ENCODE measurements at regions not wholly inside any gene's neighbourhood (a gene's known extent, or its start where the extent isn't known, plus 50 kb on each side); places are given as distances from the start of the nearest gene placed in this dataset.

DNA sequence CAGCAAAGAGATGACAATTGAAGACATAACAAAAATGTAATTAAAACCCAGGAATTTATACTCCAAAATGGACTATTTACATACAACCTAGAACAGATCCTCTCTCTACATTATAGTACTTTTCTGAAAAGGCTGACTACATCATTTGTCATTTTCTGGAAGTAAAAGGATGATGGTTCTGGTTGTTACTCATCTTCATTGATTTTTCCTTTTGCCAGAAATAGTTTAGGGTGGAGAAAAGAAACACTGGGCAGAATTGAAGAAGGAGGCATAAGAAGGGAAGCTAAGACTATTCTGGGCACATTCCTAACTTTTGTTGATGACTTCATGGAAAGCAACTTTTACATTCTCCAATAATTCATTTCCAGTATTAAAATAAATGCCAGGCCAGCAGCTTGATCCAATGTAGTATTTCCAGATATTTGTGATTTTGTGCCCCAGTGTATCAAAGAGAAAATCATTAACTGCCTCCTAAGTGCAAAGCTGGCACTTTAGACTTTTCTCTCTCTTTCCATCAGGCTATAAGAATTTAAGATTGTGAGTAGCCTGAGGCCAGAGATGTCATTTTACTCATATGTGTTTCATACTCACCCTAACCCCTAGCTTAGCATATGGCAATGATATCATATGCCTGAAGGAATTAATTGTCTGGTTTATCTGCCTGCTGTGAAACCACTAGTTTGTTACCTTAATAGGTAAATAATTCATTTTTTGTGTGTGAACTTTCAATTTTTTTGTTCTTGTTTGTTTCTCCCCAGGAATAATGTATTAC is 369.5 kb upstream of the LYPLAL1 start:
- Histone ChIP-seq H3K36me3 (ENCODE audit: insufficient read depth, low read length) (no peaks in the 10 kb centered on the region), H2AFZ (ENCODE audit: low read depth, low read length) (no peak overlapping the region), H3K4me1 (ENCODE audit: insufficient read depth, low read length) (no peaks in the 10 kb centered on the region), H3K9me3 (ENCODE audit: low read length) (no peaks in the 10 kb centered on the region), H3K27me3 (ENCODE audit: insufficient read depth, low read length) (no peaks in the 10 kb centered on the region), H3K4me3 (ENCODE audit: low read length) (no peak overlapping the region)

DNA sequence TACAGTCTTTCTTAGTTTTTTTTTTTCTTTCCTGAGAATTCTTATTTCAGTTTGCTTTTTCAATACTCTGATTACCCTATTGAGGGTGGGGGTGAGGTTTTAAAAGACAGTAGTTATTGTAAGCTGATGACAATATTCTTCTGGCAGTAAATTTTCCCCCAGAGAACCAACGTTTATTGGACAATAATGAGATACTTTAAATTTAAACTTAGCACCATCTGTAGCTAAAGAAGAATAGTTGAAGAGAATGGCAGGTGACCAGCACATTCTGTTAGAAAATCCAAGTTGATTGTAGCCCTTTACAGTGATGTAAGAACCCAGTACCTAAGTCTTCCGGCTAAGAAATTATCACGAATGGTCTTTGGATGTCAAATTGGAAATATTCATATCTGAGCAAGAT is 364.6 kb upstream of the LYPLAL1 start:
- Histone ChIP-seq H3K4me3 (ENCODE audit: low read length) (no peak overlapping the region), H3K4me1 (ENCODE audit: insufficient read depth, low read length) (peaks cover 19% of the 10 kb centered on the region), H3K27me3 (ENCODE audit: insufficient read depth, low read length) (no peaks in the 10 kb centered on the region), H3K9me3 (ENCODE audit: low read length) (no peaks in the 10 kb centered on the region), H2AFZ (ENCODE audit: low read depth, low read length) (no peak overlapping the region), H3K36me3 (ENCODE audit: insufficient read depth, low read length) (no peaks in the 10 kb centered on the region)

DNA sequence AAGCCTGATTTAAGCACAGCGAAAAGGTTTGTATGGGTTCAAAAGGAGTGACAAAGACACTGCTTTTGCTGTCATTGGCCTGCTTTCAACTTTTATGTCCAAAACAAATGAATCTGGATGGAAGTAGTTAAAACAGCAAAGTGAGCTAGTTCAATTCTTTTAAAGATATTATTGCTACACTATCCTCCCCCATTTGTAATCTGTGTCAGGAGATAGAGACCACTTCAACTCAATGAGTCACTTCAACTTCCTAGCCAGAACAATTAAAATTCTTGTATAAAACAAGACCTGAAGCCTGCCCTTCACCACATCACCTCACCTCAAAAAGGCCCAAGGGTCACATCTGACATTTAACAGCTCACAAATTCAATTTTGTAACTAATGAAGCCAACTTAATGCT is 364.1 kb upstream of the LYPLAL1 start:
- no peak overlapping the region for H2AFZ ChIP-seq (ENCODE audit: low read depth, low read length)
- H3K27me3 ChIP-seq (ENCODE audit: insufficient read depth, low read length): no peaks in the 10 kb centered on the region
- H3K4me3 ChIP-seq (ENCODE audit: low read length): no peak overlapping the region
- no peaks in the 10 kb centered on the region for H3K9me3 ChIP-seq (ENCODE audit: low read length)
- no peaks in the 10 kb centered on the region for H3K36me3 ChIP-seq (ENCODE audit: insufficient read depth, low read length)
- H3K4me1 ChIP-seq (ENCODE audit: insufficient read depth, low read length): peaks cover 19% of the 10 kb centered on the region

DNA sequence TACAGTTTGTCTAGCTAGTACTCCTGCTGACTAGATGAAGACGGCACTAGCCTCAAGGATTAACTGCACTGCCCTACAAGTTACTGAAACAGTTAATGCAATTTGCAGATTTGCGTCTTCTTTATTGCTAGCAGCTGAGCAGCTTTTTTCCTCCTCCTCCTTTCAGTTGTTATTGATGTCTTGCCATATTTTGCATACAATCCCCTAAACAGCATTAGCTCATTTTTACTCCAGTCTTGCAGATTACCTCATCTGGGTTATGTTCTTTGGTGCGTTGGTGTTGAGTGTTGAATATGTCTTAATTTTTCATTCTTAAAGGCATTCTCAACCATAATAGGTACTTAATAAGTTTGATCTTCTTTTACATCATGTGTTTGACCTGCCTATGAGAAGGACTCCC is 363.4 kb upstream of the LYPLAL1 start:
- Histone ChIP-seq H3K9me3 (ENCODE audit: low read length) (no peaks in the 10 kb centered on the region), H3K36me3 (ENCODE audit: insufficient read depth, low read length) (no peaks in the 10 kb centered on the region), H3K4me1 (ENCODE audit: insufficient read depth, low read length) (peaks cover 19% of the 10 kb centered on the region), H2AFZ (ENCODE audit: low read depth, low read length) (no peak overlapping the region), H3K4me3 (ENCODE audit: low read length) (no peak overlapping the region), H3K27me3 (ENCODE audit: insufficient read depth, low read length) (no peaks in the 10 kb centered on the region)

DNA sequence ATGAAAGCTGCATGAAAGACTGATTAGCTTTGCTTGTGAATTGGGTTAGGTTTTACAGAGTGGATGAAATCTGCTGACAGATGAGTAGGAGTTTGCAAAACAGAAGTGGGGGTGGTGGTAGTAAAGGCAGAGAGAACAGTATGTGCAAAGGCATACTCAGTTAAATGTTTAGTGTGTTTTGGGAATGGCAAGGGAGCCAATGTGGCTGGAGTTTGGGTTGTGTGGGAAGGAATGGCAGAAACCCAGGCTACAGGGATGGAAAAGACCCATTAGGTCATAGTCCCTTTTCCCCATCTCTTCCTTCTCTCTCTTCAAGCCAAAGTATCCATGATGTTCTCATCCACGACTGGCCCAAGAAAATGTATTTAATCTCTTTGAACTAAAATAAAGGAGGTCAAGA is 362.2 kb upstream of the LYPLAL1 start:
- no peaks in the 10 kb centered on the region for H3K27me3 ChIP-seq (ENCODE audit: insufficient read depth, low read length)
- no peak overlapping the region for H3K4me3 ChIP-seq (ENCODE audit: low read length)
- H2AFZ ChIP-seq (ENCODE audit: low read depth, low read length): no peak overlapping the region
- no peaks in the 10 kb centered on the region for H3K36me3 ChIP-seq (ENCODE audit: insufficient read depth, low read length)
- H3K4me1 ChIP-seq (ENCODE audit: insufficient read depth, low read length): peaks cover 19% of the 10 kb centered on the region
- H3K9me3 ChIP-seq (ENCODE audit: low read length): no peaks in the 10 kb centered on the region

DNA sequence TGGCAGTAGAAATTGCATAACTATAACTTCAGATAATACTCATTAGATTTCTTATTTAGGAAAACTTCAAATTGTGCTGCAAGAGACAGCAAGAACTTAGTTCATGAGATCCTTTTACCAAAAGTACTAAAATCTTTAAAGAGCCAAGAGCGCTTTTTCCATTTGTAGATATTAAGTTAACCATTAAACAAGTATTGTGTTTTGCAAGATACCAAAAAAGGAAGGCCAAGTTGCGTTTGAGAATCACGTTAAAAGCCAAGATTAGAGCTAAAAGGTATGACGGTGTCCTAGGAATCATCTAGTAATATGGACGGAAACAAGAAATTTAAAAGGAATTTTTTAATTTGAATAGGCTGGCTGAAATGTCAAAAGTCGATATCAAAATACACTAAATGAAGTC is 361.3 kb upstream of the LYPLAL1 start:
- no peak overlapping the region for H3K4me3 ChIP-seq (ENCODE audit: low read length)
- no peaks in the 10 kb centered on the region for H3K36me3 ChIP-seq (ENCODE audit: insufficient read depth, low read length)
- H3K27me3 ChIP-seq (ENCODE audit: insufficient read depth, low read length): no peaks in the 10 kb centered on the region
- H2AFZ ChIP-seq (ENCODE audit: low read depth, low read length): no peak overlapping the region
- peaks cover 19% of the 10 kb centered on the region for H3K4me1 ChIP-seq (ENCODE audit: insufficient read depth, low read length)
- no peaks in the 10 kb centered on the region for H3K9me3 ChIP-seq (ENCODE audit: low read length)

DNA sequence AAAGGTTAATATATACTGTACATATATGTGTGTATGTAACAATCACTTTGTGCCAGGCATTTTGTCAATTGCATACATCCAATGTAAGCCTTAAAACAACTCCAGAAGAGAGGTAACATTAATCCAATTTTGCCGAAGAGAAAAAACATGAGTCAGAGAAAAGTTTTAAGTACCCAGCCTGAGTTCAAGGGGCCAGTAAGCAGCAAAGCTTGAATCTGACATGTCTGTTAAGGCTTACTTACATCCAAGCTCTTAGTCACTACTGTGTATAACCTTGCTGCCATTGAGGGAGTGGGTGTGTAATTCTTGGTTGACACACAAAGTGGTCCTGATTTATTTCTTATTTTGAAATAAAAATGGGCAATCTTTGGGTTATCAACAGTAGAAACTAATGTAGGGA is 360.4 kb upstream of the LYPLAL1 start:
- Histone ChIP-seq H3K27me3 (ENCODE audit: insufficient read depth, low read length) (no peaks in the 10 kb centered on the region), H3K4me3 (ENCODE audit: low read length) (no peak overlapping the region), H3K4me1 (ENCODE audit: insufficient read depth, low read length) (peaks cover 19% of the 10 kb centered on the region), H2AFZ (ENCODE audit: low read depth, low read length) (no peak overlapping the region), H3K36me3 (ENCODE audit: insufficient read depth, low read length) (no peaks in the 10 kb centered on the region), H3K9me3 (ENCODE audit: low read length) (no peaks in the 10 kb centered on the region)

DNA sequence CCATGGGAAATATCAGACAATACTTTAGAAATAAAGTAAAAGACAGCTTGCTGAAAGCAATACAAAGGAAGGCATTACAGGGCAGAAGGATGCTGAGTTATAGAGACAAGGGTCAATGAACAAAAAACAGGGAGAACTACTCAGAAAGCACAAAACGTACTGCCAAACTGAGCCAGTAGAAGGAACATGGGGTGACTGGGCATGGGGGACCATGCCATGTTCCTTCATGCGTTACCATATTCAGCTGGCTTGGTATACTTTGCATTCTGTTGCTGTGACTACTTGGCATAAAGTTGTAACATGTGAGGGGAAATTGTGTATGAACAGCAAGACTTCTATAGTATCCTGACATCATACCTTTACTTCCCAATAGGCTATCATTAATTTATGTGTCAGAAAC is 358.6 kb upstream of the LYPLAL1 start:
- H3K4me3 ChIP-seq (ENCODE audit: low read length): no peak overlapping the region
- no peak overlapping the region for H2AFZ ChIP-seq (ENCODE audit: low read depth, low read length)

DNA sequence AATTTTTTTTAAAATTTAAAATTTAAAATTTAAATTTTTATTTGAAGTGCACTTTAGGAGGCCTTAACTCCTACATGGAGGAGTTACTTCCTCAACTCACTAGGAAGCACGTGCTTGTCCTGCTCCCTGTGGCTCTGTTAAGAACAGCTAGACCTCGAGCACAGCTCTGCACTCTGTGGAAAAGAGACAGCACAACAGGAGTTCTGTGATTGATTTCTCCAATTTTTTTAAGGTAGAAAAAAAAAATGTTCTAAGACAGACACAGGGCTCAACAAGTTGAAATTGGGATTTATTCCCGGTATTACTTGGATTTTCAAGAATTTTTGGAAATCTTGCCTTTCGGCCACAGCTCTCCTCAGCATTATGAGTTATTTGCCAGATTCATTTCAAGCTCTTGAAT is 356.6 kb upstream of the LYPLAL1 start:
- H2AFZ ChIP-seq (ENCODE audit: low read depth, low read length): no peak overlapping the region
- no peak overlapping the region for H3K4me3 ChIP-seq (ENCODE audit: low read length)
- H3K9me3 ChIP-seq (ENCODE audit: low read length): no peaks in the 10 kb centered on the region
- H3K36me3 ChIP-seq (ENCODE audit: insufficient read depth, low read length): no peaks in the 10 kb centered on the region
- peaks cover 7% of the 10 kb centered on the region for H3K4me1 ChIP-seq (ENCODE audit: insufficient read depth, low read length)
- no peaks in the 10 kb centered on the region for H3K27me3 ChIP-seq (ENCODE audit: insufficient read depth, low read length)

More for the DNA sequence above, 358.6 kb upstream of the LYPLAL1 start:
- Histone ChIP-seq H3K4me1 (ENCODE audit: insufficient read depth, low read length) (peaks cover 19% of the 10 kb centered on the region), H3K9me3 (ENCODE audit: low read length) (no peaks in the 10 kb centered on the region), H3K27me3 (ENCODE audit: insufficient read depth, low read length) (no peaks in the 10 kb centered on the region), H3K36me3 (ENCODE audit: insufficient read depth, low read length) (no peaks in the 10 kb centered on the region)

DNA sequence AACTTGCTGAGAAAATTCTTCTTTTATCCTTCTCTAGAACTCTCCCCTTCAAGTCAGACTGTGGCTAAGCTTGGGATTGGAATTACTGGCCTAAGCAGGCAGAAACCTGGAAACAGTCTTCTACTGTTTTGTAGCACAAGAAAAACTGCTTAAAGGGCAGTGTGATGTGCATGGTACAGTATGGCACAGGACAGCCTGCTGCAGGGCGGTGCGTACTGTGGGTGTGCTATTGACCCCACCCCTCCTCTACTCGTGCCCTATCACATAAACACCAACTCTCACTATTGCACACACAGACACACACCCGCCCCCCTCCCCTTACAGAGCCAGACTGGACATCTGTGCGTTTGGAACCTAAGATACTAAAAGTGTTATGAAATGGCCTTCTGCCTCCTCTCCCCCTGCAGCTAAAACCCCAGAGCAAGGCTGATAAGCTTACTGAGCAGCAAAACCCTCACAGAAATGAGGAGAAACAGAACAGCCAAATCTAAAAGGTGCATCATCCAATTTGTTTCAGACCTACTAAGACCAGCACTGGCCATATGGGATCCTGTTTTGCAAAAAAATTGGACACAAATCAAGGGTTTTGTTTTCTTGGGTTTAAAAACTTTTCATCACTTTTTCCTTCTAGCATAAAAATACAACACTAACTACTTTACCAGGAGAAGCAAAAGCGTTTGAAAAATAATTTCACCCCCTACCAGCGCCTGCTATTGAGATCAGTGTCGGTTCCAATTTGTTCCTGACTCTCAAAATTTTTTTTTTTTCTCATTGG is 355.8 kb upstream of the LYPLAL1 start:
- H2AFZ ChIP-seq (ENCODE audit: low read depth, low read length): no peak overlapping the region
- no peaks in the 10 kb centered on the region for H3K27me3 ChIP-seq (ENCODE audit: insufficient read depth, low read length)
- no peaks in the 10 kb centered on the region for H3K36me3 ChIP-seq (ENCODE audit: insufficient read depth, low read length)
- peaks cover 3% of the 10 kb centered on the region for H3K4me1 ChIP-seq (ENCODE audit: insufficient read depth, low read length)
- H3K9me3 ChIP-seq (ENCODE audit: low read length): no peaks in the 10 kb centered on the region
- no peak overlapping the region for H3K4me3 ChIP-seq (ENCODE audit: low read length)

DNA sequence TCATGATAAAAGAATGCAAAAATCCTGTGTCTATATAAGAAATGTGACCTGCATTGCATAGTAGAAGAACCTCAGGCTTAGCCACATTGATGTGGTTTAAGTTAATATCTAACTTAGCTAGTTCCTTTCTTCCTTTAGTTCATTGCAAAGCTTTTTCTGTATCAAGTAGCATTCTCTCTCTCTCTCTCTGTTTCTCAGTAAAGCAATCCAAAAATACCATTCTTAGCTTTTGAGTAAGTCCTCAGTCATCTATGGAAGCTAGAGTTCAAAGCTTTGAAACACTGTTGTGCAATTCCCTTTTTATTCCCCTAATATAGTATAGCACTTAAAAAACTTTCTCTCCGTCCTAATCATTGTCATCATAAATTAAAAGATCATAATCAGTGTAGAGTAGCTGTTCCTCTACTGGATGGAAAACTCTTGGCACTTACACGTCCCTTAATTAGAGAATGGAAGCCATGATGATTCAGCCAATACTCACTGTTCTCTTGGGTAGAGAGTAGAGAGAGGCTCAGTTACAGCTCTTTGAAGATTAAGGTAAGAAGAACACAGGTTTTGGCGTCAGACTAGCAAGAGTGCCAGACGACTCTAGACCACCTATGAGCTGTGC is 350.3 kb upstream of the LYPLAL1 start:
- no peak overlapping the region for H3K4me3 ChIP-seq (ENCODE audit: low read length)

DNA sequence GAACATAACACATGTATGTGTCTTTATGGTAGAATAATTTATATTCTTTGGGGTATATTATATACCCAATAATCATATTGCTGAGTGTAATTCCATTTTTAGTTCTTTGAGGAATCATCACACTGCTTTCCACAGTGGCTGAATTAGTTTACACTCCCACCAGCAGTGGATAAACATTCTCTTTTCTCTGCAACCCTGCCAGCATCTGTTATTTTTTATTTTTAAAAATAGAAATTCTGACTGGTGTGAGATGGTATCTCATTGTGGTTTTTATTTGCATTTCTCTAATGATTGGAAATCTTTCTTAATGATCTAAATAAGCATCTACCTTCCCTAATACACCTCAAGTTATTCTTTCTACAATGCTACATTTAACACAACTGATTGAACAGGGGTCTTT is 346.2 kb upstream of the LYPLAL1 start:
- H3K9me3 ChIP-seq (ENCODE audit: low read length): peaks cover 2% of the 10 kb centered on the region
- no peak overlapping the region for H3K4me3 ChIP-seq (ENCODE audit: low read length)
- H3K36me3 ChIP-seq (ENCODE audit: insufficient read depth, low read length): no peaks in the 10 kb centered on the region
- H3K27me3 ChIP-seq (ENCODE audit: insufficient read depth, low read length): no peaks in the 10 kb centered on the region
- no peaks in the 10 kb centered on the region for H3K4me1 ChIP-seq (ENCODE audit: insufficient read depth, low read length)
- no peak overlapping the region for H2AFZ ChIP-seq (ENCODE audit: low read depth, low read length)

More for the DNA sequence above, 350.3 kb upstream of the LYPLAL1 start:
- no peak overlapping the region for H2AFZ ChIP-seq (ENCODE audit: low read depth, low read length)
- no peaks in the 10 kb centered on the region for H3K27me3 ChIP-seq (ENCODE audit: insufficient read depth, low read length)
- no peaks in the 10 kb centered on the region for H3K4me1 ChIP-seq (ENCODE audit: insufficient read depth, low read length)
- H3K36me3 ChIP-seq (ENCODE audit: insufficient read depth, low read length): no peaks in the 10 kb centered on the region
- H3K9me3 ChIP-seq (ENCODE audit: low read length): peaks cover 2% of the 10 kb centered on the region

DNA sequence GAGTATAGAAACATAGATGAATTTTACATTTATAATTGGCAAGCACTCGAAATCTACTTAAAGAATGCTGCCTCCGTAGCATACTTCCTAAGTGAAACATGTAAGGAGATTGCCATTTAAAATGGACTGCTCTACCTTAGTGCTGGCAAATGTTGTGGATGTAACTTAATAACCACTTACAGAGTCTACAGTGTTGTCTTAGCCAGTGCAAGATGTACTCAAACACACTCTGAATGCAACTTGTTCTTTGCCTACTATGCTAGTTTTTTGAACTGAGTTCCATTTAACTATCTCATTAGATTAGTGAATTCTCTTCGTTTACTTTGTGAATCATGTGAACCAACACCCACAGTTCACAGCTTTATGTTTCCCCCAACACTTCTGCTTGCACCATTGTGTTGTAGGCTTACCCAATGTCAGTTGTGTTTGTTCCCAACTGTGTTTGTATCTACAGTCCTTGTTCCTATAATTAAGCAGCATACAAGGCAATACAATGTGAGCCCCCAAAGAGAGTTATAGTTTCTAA is 345.5 kb upstream of the LYPLAL1 start:
- H2AFZ ChIP-seq (ENCODE audit: low read depth, low read length): no peak overlapping the region
- H3K36me3 ChIP-seq (ENCODE audit: insufficient read depth, low read length): no peaks in the 10 kb centered on the region
- H3K4me3 ChIP-seq (ENCODE audit: low read length): no peak overlapping the region
- no peaks in the 10 kb centered on the region for H3K4me1 ChIP-seq (ENCODE audit: insufficient read depth, low read length)
- H3K9me3 ChIP-seq (ENCODE audit: low read length): peaks cover 2% of the 10 kb centered on the region
- no peaks in the 10 kb centered on the region for H3K27me3 ChIP-seq (ENCODE audit: insufficient read depth, low read length)

All from neuron (in vitro differentiated cells).